Activated T-cell treated with anti-CD3 and anti-CD28 coated beads, Interleukin-2, amount 50 U/mL, for 1 hour (primary cell): ENCODE measurements at regions not wholly inside any gene's neighbourhood (a gene's known extent, or its start where the extent isn't known, plus 50 kb on each side); places are given as distances from the start of the nearest gene placed in this dataset.
"Not testable (repeated sequence)": the region's sequence is repeated elsewhere in the genome, so short reads cannot be mapped to it uniquely, and the experiment has no call there.

Source experiments
- DNase-seq: peaks from one replicate; pipeline ENCODE4 v3.0.0-alpha.2; 2020

DNA sequence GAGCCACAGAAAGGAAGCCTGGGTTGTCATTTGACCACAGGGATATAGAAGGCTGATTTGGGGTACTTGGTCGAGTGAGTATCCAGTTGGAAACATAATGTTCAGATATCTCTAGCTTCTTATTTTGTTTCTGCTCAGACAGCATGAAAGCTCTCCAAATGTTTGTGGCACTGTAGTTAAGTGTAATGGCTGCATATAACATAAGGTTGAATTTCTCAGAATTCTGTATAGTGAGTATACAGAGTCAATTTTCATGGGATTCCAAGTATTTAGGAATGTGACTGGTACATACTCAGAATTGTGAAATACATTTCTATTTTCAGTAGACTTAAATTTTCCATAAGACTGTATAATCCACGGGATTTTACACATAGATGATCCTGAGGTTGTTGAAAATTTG lies 2102.1 kb upstream of the RAG2 start:
- no peak for DNase-seq

GRCh38 chr11:38693306-38693705 lies 2095.3 kb upstream of the RAG2 start:
- DNase-seq = no peak

- DNase-seq = not testable (repeated sequence)
Measured at GRCh38 chr11:38690211-38690610, 2092.2 kb upstream of the RAG2 start.

DNA sequence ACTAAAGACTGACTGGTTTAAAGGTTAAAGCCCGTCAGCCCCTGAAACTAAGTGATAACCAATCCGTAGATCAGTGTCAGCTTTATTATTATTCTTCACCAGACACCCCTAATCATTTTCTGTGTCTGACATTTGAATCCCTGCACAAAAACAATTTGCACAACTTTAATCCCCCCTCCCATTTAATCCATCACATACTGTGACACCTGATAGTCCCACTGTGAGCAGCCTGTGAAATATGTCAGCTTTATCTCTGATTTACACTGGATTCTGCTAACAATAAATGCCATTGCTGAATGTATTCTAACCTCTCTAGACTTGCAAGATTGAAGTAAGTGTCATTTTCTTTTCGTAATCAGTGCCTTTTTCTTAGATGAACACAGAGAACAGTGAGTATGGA lies 2089.0 kb upstream of the RAG2 start:
- DNase-seq = no peak

DNA sequence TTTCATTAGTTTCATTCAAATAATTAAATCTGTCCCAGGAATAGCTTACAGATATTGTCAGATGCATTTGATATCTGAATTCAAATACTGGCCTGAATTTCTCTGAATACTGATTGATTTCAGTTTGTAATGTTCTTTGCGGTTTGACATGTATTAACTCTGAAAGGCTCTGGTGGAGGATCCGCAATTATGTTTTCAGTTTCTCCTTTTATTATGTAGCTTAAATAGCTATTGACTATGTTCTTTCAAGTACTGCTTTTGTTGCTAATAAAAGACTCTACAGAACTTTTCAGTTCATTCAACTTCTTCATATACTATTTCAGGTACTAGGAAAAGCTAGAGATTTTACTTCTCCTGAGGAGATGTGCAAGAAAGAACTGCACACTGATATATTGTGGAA lies 2085.4 kb upstream of the RAG2 start:
- no peak for DNase-seq

DNA sequence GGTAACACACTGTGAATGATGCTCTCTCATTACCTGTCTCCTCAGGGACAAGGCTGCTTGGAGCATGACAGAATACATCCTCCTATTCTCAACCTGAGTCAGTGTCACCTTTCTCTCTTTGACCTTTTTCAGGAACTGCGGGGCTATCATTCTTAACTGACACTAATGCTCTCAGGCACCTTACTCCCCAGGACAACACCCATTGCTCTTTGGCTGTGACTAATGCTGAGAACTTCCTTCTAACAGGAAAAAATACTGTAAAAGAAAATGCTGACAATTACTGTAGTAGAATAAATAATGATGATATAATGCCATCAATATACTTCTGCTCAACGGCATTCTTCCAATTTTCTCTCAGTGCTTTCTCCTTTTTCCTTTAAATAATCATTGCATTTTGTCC lies 2082.7 kb upstream of the RAG2 start:
- DNase-seq = no peak

DNA sequence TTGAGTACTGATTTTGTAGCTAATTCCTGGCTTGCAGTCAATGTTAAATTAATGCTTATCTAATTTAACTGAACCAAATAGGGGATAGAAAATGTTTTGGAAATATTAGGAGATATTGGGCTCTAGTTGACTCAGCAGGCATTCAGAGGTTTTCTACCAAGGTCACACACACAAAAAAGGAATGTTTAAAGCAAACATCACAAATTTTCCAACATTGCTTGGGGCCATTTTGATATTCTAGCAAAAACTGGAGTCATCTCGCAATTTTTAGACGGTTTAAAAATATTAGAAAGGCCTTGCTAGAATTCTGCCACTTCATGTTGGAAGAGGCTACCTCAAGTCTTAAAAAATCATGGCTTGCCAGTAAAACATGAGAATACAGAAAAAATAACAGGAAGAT lies 2082.1 kb upstream of the RAG2 start:
- no peak for DNase-seq

GRCh38 chr11:38672445-38672844 lies 2074.4 kb upstream of the RAG2 start:
- no peak for DNase-seq

- DNase-seq = no peak
Measured at GRCh38 chr11:38667359-38667758, 2069.3 kb upstream of the RAG2 start.

GRCh38 chr11:38648604-38649003 lies 2050.6 kb upstream of the RAG2 start:
- DNase-seq = no peak

- DNase-seq = no peak
Measured at GRCh38 chr11:38646382-38646781, 2048.3 kb upstream of the RAG2 start.

DNA sequence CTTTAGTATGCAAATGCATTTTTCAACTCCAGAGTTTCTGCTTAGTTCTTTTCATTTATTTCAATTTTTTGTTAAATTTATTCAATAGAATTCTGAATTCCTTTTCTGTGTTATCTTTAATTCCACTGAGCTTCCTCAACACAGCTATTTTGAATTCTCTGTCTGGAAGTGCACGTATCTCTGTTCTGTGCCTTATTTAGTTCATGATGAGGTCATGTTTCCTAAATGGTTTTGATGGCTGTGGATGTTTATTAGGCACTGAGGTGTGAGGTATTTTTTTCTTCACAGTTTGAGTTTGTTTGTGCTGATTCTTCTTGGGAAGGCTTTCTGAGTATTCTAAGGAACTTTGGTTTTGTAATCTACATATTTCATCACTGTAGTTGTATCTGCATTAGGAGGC lies 2042.8 kb upstream of the RAG2 start:
- DNase-seq = no peak

DNA sequence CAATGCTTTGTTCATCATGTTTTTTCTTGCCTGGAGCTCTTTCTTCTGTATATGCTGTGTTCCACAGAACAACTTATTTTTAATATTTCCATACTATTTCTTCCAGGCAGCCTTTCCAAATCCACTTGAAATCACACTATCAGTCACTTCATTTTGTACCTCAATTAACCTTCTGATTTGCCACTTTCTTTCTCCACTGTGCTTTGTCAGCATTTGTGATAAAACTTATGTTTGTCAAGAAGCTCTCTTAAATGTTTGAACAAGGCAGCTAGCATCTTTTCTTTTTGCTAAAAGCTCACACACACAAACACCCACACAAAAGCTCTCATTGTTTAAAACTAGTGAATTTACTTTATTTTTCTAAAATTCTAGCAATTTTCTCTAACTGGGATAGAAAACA lies 2014.7 kb upstream of the RAG2 start:
- DNase-seq = no peak

GRCh38 chr11:38601371-38601770 lies 2003.3 kb upstream of the RAG2 start:
- not testable (repeated sequence) for DNase-seq

DNA sequence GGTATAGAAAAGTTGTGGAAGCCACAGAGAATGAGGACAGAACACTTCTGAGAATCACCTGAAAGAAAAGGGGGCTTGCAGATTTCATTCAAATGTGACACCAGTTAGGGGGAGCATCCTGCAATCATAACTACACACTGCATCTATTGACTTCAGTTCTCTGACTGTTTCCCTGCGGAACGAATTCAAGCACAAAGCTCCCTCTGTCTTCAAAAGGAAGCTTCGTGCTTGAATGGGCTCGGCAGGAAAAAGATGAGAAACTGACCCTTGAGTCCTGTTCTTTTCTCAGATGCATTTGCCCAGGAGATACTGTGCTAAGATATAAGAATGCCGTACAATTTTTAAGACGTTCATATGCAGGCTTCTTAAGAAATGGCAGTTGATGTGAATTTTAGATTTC lies 2000.4 kb upstream of the RAG2 start:
- DNase-seq = no peak

GRCh38 chr11:38595359-38596016 lies 1997.5 kb upstream of the RAG2 start:
- not testable (repeated sequence) for DNase-seq

GRCh38 chr11:38594895-38595294 lies 1996.9 kb upstream of the RAG2 start:
- no peak for DNase-seq

DNA sequence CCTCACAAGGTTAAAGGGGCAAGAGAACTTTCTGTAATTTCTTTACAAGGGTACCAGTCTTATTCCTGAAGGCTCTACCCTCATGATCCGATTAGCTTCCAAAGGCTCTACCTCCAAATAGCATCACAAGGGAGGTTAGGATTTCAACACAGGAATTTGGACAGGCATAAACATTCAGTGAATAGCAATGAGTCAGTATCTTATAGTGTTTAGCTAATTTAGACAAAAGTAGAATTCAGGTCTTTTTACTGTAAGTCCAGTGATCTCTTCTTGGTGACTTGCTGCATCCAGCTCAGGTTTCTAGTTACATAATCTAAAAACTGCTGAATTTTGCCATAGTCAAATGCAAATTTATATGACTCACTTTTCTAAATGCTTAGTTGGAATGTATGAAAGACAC lies 1995.6 kb upstream of the RAG2 start:
- no peak for DNase-seq

DNA sequence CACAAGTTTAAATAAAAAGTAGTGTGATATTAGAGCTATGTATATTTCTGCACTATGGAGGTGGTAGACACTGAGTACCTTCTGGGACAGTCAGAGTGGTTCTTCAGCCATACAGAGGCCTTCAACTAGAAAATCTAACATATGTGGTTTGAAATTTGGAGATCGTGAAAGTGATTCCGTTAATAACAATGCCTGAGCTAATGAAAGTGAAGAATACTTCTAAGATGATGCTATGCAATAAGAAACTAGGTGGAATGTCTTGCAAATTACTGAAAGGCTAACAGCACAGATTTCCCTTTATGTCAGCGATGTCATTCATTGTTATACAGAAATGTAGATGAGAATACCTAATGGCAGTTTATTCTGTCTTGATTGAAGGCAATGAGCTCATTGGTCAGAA lies 1984.7 kb upstream of the RAG2 start:
- no peak for DNase-seq

GRCh38 chr11:38582151-38582550 lies 1984.1 kb upstream of the RAG2 start:
- no peak for DNase-seq

DNA sequence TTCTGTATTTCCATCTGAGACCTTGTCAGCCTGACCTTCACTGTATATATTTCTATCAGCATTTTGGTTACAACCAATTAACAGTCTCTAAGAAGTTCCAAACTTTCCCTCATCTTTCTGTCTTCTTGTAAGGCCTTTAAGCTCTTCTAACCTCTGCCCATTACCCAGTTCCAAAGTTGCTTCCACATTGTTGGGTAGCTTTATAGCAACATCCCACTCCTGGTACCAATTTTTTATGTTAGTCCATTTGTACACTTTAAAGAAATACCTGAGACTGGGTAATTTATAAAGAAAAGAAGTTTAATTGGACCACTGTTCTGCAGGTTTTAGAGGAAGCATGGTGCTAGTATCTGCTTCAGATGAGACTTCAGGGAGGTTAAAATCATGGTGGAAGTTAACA lies 1979.7 kb upstream of the RAG2 start:
- DNase-seq = no peak

GRCh38 chr11:38562562-38562961 lies 1964.5 kb upstream of the RAG2 start:
- DNase-seq = no peak

GRCh38 chr11:38553148-38553547 lies 1955.1 kb upstream of the RAG2 start:
- DNase-seq = no peak

DNA sequence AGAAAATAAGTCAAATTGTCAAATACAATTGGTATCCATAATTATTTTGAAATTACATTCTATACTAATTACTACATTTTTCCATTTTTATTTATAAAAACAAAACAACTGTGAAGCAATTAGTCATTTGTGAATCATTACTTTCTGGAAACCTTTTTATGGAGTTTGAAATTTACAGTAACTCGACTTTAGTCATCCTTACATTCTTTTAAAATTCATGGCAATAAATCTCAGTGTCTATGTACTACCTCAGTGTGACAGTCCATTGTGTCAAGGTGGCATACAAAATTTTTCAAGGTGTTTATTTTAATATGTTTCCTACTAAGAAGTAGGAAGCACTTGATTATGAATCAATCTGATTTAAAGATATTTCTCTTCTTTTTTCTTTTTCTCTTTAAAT lies 1949.4 kb upstream of the RAG2 start:
- no peak for DNase-seq

DNA sequence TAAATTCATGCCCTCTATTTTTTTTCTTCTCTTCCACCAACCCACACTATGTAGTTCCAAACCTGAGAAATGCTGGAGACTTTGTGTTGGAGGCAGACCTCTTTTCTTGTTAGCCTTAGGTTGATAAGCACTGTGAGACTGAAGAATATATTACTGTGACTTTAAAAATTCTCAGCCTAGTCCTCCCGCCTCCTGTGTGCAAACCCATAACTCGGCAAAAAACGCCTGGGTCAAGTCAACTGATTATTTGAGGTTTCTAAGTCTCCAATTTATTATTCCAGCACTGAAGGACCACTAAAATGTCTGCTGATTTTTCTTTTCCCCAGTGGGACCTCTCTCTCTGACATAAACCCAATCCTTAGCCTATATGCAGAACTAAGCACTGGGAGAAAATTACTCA lies 1946.0 kb upstream of the RAG2 start:
- no peak for DNase-seq

- no peak for DNase-seq
Measured at GRCh38 chr11:38543311-38543710, 1945.3 kb upstream of the RAG2 start.
